HG03097 (cell line): ENCODE measurements at regions not wholly inside any gene's neighbourhood (a gene's known extent, or its start where the extent isn't known, plus 50 kb on each side); places are given as distances from the start of the nearest gene placed in this dataset.

Source experiments
- ATAC-seq: cut with Tn5 transposase; IDR thresholded peaks from one replicate; pipeline ENCODE4 v1.9.1; 2021; ENCODE audit not compliant: unreplicated experiment, low FRiP score

DNA sequence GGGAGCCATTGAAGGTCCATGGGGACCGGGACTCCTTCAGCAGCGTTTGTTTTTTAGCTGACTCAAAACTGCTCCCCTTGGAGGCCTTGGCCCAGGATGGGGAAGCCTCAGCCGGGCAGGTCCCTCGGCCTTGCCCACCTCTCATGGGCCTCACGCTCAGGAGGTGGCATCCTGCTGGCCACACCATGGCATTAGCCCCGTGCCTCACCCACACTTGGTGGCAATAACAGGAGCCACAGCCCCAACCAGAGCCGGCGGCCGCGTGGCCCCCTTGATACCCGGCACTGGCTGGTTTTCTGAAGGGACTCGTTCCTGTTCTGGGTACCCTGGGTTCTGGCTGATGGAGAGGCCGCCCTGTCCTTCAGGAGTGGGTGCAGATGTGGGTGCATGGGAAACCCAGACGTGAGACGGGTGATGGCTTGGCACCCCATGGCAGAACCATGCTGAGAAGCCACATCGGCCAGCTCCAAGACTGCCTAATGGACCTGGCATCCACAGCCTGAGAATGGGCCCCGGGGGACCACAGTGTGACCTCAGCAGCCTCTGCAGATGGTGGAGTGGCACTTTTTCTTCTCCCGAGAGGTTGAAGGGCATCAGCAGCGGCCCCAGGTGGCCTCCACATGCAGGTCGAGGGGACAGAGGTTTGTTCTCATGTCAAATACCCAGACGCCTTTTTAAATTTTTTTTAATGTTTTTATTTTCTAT is 49.8 kb upstream of the PPARA start:
- ATAC-seq: no peak
